Endothelial cell of umbilical vein (primary cell): ENCODE measurements at regions not wholly inside any gene's neighbourhood (a gene's known extent, or its start where the extent isn't known, plus 50 kb on each side); places are given as distances from the start of the nearest gene placed in this dataset.

Source experiments
- BruUV-seq: library from RNA; stranded (reverse); fragments of 400-500 nt; replicated peaks from 2 replicates; lab custom pipeline; 2021; lab: Mats Ljungman, UMichigan
- CTCF ChIA-PET: fragments of 300-600, 350-600 bp; sonication (Branson Sonifier 250); formaldehyde crosslinking; loops from one replicate; lab custom pipeline; 2021; ENCODE audit warnings: antibody characterized with exemption, inconsistent platforms; lab: Charles Lee
- POLR2A ChIA-PET: fragments of 300-600, 350-600 bp; sonication (Branson Sonifier 250); formaldehyde crosslinking; loops from one replicate; lab custom pipeline; 2021; ENCODE audit warnings: antibody characterized with exemption, inconsistent platforms; lab: Charles Lee
- DNase-seq: peaks from one replicate; pipeline ENCODE4 v3.0.0-alpha.2; 2011; ENCODE audit warnings: low read depth, low spot score
- FAIRE-seq: peaks from 2 replicates; lab custom pipeline; 2011; peaks lifted over from hg19 to GRCh38; lab: Jason Lieb, UNC
- H2AFZ ChIP-seq: 2 replicates; pipeline ENCODE4 v1.6.0; 2012; ENCODE audit warnings: low read depth, low read length, control low read depth, inconsistent platforms
- H3K27ac ChIP-seq: 2 replicates; pipeline ENCODE4 v1.5.1; 2011; ENCODE audit warnings: low read depth, mild to moderate bottlenecking, control low read depth, low read length, moderate library complexity; ENCODE audit not compliant: insufficient read depth
- H3K27me3 ChIP-seq, 2 experiments: 2 replicates each; pipeline versions ENCODE4 v1.6.0 to v1.6.1; 2011; ENCODE audit warnings: low read length in 2 of 2, mixed read lengths in 1 of 2; ENCODE audit not compliant: control insufficient read depth in 2 of 2, insufficient read depth in 2 of 2
- H3K36me3 ChIP-seq, 2 experiments: 2 replicates in 1 of 2; 3 replicates in 1 of 2; pipeline ENCODE4 v1.5.1; 2011; ENCODE audit warnings: low read length in 2 of 2, mild to moderate bottlenecking in 1 of 2, moderate library complexity in 1 of 2; ENCODE audit not compliant: control insufficient read depth in 2 of 2, insufficient read depth in 2 of 2; ENCODE audit errors: extremely low read depth in 1 of 2
- H3K4me1 ChIP-seq: 3 replicates; pipeline ENCODE4 v1.5.1; 2011; ENCODE audit warnings: mild to moderate bottlenecking, low read length; ENCODE audit not compliant: control insufficient read depth, insufficient read depth; ENCODE audit errors: extremely low read depth
- H3K4me2 ChIP-seq: 2 replicates; pipeline ENCODE4 v1.6.1; 2011; ENCODE audit warnings: low read length, control low read depth, mixed read lengths; ENCODE audit not compliant: insufficient read depth
- H3K4me3 ChIP-seq, 3 experiments: fragments of 200-600 bp in 1 of 3; sonication (generic), shearing (Covaris generic) in 1 of 3; replicated peaks in 1 of 3; 2 replicates each; pipeline ENCODE4 v1.5.1; 2011 to 2016; ENCODE audit warnings: control low read depth in 3 of 3, low read length in 3 of 3, mild to moderate bottlenecking in 2 of 3, inconsistent platforms in 1 of 3, low read depth in 1 of 3, moderate library complexity in 1 of 3; ENCODE audit not compliant: insufficient read depth in 1 of 3
- H3K79me2 ChIP-seq: 2 replicates; pipeline ENCODE4 v1.6.0; 2012; ENCODE audit warnings: low read length, inconsistent platforms; ENCODE audit not compliant: control insufficient read depth, insufficient read depth
- H3K9ac ChIP-seq: replicated peaks from 2 replicates; pipeline ENCODE3; 2011; ENCODE audit warnings: low read length, control low read depth; ENCODE audit not compliant: insufficient read depth; ENCODE audit errors: extremely low read depth
- H3K9me1 ChIP-seq: replicated peaks from 3 replicates; pipeline ENCODE4 v1.6.0; 2011; ENCODE audit warnings: mild to moderate bottlenecking, low read length; ENCODE audit not compliant: control insufficient read depth, insufficient read depth; ENCODE audit errors: extremely low read depth
- H3K9me3 ChIP-seq: replicated peaks from 2 replicates; pipeline ENCODE4 v1.5.1; 2012; ENCODE audit warnings: low read length, inconsistent platforms; ENCODE audit not compliant: control insufficient read depth, insufficient read depth
- H4K20me1 ChIP-seq: replicated peaks from 2 replicates; pipeline ENCODE3; 2011; ENCODE audit warnings: mild to moderate bottlenecking, low read length; ENCODE audit not compliant: control insufficient read depth, insufficient read depth; ENCODE audit errors: extremely low read depth
- EZH2 ChIP-seq: IDR thresholded peaks from 2 replicates; pipeline ENCODE4 v1.6.1; 2012; ENCODE audit warnings: borderline replicate concordance, low read depth, mild to moderate bottlenecking, moderate library complexity, low read length, inconsistent platforms; ENCODE audit not compliant: severe bottlenecking
- FOS ChIP-seq: IDR thresholded peaks from 2 replicates; pipeline ENCODE4 v1.6.1; 2011; ENCODE audit warnings: mild to moderate bottlenecking, low read length, moderate library complexity, borderline replicate concordance; ENCODE audit not compliant: insufficient read depth
- GATA2 ChIP-seq: IDR thresholded peaks from 2 replicates; pipeline ENCODE4 v1.7.0; 2011; ENCODE audit warnings: low read depth, mild to moderate bottlenecking, moderate library complexity, mixed read lengths, low read length; ENCODE audit not compliant: insufficient read length, insufficient read depth
- JUN ChIP-seq: IDR thresholded peaks from 2 replicates; pipeline ENCODE4 v1.6.1; 2011; ENCODE audit warnings: borderline replicate concordance, low read depth; ENCODE audit not compliant: insufficient read length, insufficient read depth
- MAX ChIP-seq: IDR thresholded peaks from 2 replicates; pipeline ENCODE4 v1.6.1; 2011; ENCODE audit not compliant: insufficient read depth, insufficient read length
- MYC ChIP-seq: IDR thresholded peaks from one replicate; pipeline ENCODE4 v1.6.1; 2011; ENCODE audit warnings: mild to moderate bottlenecking, low read depth, low read length
- POLR2A ChIP-seq: IDR thresholded peaks from 2 replicates; pipeline ENCODE4 v1.6.1; 2012; ENCODE audit warnings: low read depth, mild to moderate bottlenecking, control low read depth, low read length
- POLR2AphosphoS5 ChIP-seq: IDR thresholded peaks from 2 replicates; pipeline ENCODE4 v1.6.1; 2012; ENCODE audit warnings: low read depth, mild to moderate bottlenecking, control low read depth, low read length, moderate library complexity; ENCODE audit not compliant: insufficient read depth
- dilution Hi-C: fragments of 300-500 bp; cut with MboI; formaldehyde crosslinking; loops from one replicate; pipeline ENCODE4 v1.15.0; 2019; ENCODE audit warnings: low sequenced_read_pairs; ENCODE audit not compliant: extremely low pct_ligation_motif_present
- intact Hi-C: fragments of 100-400 bp; cut with micrococcal nuclease; formaldehyde crosslinking; loops from one replicate; pipeline ENCODE4 v1.10.0; 2022
- TF ChIP-seq, protein P1 (sequence below), 2 donors: IDR thresholded peaks; 1 replicate in 1 of 2; 2 replicates in 1 of 2; pipeline ENCODE4 v1.5.1; 2011; ENCODE audit warnings: low read length in 2 of 2, mild to moderate bottlenecking in 2 of 2, moderate library complexity in 2 of 2, control low read depth in 1 of 2, inconsistent platforms in 1 of 2, low read depth in 1 of 2; ENCODE audit not compliant: insufficient read depth in 1 of 2; ENCODE audit errors: extremely low read depth in 1 of 2

- no peaks in the 10 kb centered on the region for H3K79me2 ChIP-seq
- no peak for FAIRE-seq
- ChIA-PET POLR2A (no interaction called here), CTCF (interaction anchor here (1.6 to 2.2 kb wide), 3 partner anchors 287 to 1012 kb away, joined by 3 to 7 read pairs (median 5); no protein-coding TSS in a partner anchor)
- no peaks in the 10 kb centered on the region for H3K4me1 ChIP-seq
- H2AFZ ChIP-seq = no peak overlapping the region
- no peaks in the 10 kb centered on the region for H3K9me3 ChIP-seq
- H3K9me1 ChIP-seq = no peaks in the 10 kb centered on the region
- H4K20me1 ChIP-seq = no peaks in the 10 kb centered on the region
- dilution Hi-C loops (no loop called here), intact Hi-C loops (loop anchor here (2.0 to 5.0 kb wide), 2 partner anchors 209 to 1014 kb away; no protein-coding TSS in a partner anchor)
- H3K4me3 ChIP-seq = no peak overlapping the region
- no peaks in the 10 kb centered on the region for H3K27me3 ChIP-seq
- no peak overlapping the region for H3K27ac ChIP-seq
- no peak overlapping the region for H3K9ac ChIP-seq
- no peaks in the 10 kb centered on the region for H3K36me3 ChIP-seq
- no peak overlapping the region for H3K4me2 ChIP-seq
- no TSS peak for BruUV-seq
- no peak for DNase-seq
- TF ChIP-seq POLR2AphosphoS5 (no peak), FOS (no peak), POLR2A (no peak), MYC (no peak), MAX (no peak), EZH2 (no peak), JUN (no peak), GATA2 (no peak)
- TF ChIP-seq, protein P1, sequence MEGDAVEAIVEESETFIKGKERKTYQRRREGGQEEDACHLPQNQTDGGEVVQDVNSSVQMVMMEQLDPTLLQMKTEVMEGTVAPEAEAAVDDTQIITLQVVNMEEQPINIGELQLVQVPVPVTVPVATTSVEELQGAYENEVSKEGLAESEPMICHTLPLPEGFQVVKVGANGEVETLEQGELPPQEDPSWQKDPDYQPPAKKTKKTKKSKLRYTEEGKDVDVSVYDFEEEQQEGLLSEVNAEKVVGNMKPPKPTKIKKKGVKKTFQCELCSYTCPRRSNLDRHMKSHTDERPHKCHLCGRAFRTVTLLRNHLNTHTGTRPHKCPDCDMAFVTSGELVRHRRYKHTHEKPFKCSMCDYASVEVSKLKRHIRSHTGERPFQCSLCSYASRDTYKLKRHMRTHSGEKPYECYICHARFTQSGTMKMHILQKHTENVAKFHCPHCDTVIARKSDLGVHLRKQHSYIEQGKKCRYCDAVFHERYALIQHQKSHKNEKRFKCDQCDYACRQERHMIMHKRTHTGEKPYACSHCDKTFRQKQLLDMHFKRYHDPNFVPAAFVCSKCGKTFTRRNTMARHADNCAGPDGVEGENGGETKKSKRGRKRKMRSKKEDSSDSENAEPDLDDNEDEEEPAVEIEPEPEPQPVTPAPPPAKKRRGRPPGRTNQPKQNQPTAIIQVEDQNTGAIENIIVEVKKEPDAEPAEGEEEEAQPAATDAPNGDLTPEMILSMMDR (IDR thresholded peaks at IDR 0.05; ENCODE audit: extremely low read depth in 1 of 2, insufficient read depth in 1 of 2, low read depth in 1 of 2, low read length in 2 of 2) = no peak
These were observed 663.1 kb downstream of the XIRP2 start for GRCh38 chr2:167551416-167551815.
